Head of caudate nucleus (tissue), 42 donors: ENCODE measurements at regions not wholly inside any gene's neighbourhood (a gene's known extent, or its start where the extent isn't known, plus 50 kb on each side); places are given as distances from the start of the nearest gene placed in this dataset.

ENCODE experiments used
- DNase-seq, 42 donors: peaks; one replicate each; pipeline versions ENCODE4 v3.0.0 to v3.0.0-alpha.2; 2020 to 2021; ENCODE audit warnings: mixed read lengths in 7 of 42
- intact Hi-C: fragments of 100-400 bp; cut with DNase I; formaldehyde crosslinking; loops from one replicate; pipeline ENCODE4 v1.15.0; 2022

DNA sequence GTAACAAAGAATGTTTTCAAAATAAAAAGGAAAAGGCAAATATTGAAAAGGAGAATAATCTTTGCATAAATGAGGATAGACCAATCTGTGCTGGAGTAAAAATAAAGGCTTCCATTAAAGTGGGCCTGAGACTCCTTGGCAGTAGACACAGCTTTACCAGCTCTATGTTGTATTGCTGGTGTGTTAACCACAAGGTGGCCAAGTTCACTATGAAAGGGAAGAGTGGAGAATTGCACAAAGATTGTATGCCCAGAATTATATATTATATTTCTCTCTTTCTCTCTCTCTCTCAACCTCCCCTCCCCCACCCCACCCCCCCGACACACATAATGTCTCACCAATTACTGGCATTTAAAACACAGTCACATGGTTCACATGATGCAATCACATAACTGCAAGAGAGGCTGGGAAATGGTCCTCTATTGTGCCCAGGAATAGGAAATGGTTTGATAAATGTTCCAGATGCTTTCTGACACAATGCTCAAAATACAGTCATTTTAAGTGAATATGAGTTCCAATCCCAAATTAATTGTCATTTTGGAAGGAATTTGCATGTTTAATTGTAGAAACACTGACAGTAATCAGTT is 222.6 kb upstream of the SYT1 start:
- DNase-seq = no peak
- intact Hi-C loops = no loop called here

DNA sequence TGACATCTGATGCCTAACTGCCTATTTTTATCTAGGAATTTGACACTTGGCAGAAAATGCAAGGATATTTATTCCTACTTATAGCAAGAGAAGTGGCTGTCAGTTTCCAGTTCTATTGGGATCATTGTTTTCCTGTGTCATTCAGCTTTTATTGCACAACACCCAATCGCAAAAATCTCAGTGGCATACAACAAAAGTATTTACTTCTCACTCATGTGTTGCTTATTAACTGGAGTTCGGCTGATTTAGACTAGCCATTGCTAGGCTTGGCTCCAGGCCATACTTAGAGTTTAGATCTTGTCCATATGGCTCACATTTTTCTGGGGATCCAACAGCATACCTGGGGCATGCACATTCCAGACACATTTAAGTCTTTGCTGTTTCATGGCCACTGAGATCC is 218.6 kb upstream of the SYT1 start:
- intact Hi-C loops = no loop called here
- DNase-seq = no peak

DNA sequence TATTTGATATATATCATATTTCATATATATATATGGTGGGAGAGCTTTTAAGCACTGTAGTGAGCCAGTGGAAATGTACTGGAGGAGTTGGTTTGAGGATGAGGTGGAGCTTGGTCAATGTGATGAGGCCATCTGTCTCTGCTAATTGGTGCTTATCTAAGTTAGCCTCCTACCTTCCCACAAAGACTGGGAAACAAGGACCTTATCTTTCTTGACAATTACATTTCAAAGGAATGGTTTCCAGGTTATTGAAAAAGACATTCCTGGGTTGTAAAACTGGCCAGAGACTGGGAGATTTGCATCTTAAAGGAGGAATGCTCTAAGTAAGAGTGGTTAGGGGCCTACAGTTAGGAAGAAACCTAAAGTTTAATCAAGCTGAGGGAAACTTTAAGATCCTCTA is 212.8 kb upstream of the SYT1 start:
- DNase-seq = no peak
- intact Hi-C loops = no loop called here

DNA sequence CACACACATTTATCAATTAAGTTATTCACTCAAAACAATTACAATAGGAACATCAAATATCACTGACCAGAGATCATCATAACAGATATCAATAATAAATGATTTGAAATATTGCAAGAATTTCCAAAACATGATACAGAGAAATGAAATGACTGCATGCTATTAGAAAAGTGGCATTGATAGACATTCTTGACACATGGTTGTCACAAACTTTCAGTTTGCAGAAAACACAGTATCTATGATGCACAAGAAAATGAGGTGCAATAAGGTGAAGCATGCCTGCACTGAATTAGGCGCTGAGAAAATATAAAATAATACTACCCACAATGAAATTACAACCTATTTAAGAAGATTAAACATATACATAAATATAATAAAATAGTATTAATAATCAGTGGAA is 198.0 kb upstream of the SYT1 start:
- intact Hi-C loops = no loop called here
- DNase-seq = no peak

- intact Hi-C loops = no loop called here
- DNase-seq = no peak
These were observed 193.3 kb upstream of the SYT1 start for GRCh38 chr12:78671295-78671694.

DNA sequence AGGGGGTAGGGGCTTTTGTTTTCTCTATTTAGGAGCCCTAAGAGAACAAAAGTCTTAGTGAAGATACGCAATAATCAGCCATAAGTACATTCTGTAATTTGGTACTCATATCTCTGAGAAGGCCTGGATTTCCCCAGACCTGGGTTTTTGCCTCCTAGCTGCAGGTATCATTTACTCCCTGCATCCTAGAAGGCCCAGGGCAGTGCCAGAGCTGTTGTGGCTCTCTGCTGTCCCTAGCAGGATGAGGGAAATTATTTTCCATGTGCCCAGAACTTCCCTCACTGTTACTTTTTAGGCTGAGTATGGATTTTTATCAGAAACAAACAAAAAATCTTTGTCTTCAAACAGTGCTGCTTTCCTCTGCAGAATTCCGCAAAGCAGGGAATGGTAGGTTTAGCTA is 192.5 kb upstream of the SYT1 start:
- DNase-seq = no peak
- intact Hi-C loops = no loop called here

GRCh38 chr12:78674311-78675090 is 190.1 kb upstream of the SYT1 start:
- intact Hi-C loops = no loop called here

DNA sequence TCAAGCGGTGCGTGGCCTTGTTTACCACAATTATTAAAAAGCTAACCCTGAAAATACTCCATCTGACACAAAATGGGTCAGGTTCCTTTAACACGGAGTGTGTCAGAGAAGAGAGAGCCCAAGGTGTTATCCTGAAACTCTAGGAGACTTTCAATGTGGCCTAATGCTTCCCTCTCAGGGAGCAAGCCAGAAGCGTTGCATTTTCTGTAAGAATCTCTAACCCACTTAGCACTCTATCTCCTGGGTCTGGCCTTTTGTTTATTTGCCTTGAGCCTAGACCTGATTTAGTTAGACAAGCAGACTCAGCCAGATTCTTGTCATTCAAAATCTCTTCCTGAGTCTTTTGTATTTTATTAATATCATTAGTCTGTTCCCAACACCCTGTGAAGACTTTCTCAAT is 184.0 kb upstream of the SYT1 start:
- no peak for DNase-seq
- intact Hi-C loops = no loop called here

More at GRCh38 chr12:78674311-78675090, 190.1 kb upstream of the SYT1 start:
- no peak for DNase-seq

DNA sequence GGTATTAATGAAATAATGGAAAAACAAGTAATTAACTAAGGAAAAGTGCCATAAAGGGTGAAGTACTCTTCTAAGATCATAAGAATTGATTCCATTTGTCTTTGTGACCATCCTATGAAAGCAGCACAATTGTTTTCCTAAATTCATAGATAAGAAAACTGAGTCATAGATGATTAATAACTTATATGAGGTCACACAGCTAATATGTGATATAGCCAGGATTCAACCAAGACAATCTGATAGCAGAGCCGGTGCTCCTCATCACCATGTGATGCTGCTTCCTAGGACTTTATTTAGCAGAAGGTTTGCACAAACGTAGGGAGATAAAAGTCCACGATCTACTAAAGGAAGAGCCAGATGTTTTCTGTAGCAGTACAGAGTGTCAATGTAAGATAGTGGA is 181.5 kb upstream of the SYT1 start:
- intact Hi-C loops = no loop called here
- DNase-seq = no peak

GRCh38 chr12:78683626-78684025 is 180.9 kb upstream of the SYT1 start:
- no peak for DNase-seq
- intact Hi-C loops = no loop called here

GRCh38 chr12:78684419-78684818 is 180.2 kb upstream of the SYT1 start:
- no peak for DNase-seq
- intact Hi-C loops = no loop called here

DNA sequence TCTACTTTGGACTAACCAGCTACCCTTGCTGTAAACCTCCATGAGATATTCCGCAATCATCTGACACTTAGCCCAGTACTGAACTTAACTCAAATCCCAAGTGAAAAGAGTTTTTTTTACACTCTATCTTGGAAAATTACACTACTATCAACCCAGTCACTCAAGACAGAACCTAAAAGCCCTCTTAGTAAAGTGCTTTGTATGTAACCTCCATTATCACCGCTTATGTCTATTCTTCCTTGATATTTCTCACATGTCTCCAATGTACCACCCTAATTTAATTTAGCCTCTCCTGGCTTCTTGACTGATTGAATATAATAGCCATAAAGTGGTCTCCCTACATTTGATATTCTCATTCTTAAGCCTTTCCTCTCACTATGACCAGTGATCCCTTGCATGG is 168.8 kb upstream of the SYT1 start:
- no peak for DNase-seq
- intact Hi-C loops = no loop called here

DNA sequence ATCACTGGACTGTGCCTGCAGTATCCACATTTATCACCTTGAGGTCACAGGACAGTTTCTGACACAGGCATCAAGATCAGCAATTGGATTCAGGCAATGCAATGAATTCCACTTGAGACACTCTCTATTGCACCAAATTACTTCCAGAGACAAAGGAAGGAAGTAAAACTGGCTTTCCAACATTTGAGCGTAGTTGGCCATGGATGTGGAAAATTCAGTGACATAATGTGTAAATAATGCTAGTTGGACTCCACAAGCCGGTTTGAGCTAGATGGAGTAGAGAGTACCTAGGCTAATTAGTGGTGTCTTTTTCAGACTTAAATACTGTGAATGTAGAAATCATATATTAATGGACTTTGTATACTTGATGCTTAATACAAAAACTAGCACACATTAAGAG is 168.3 kb upstream of the SYT1 start:
- intact Hi-C loops = no loop called here
- DNase-seq = no peak

DNA sequence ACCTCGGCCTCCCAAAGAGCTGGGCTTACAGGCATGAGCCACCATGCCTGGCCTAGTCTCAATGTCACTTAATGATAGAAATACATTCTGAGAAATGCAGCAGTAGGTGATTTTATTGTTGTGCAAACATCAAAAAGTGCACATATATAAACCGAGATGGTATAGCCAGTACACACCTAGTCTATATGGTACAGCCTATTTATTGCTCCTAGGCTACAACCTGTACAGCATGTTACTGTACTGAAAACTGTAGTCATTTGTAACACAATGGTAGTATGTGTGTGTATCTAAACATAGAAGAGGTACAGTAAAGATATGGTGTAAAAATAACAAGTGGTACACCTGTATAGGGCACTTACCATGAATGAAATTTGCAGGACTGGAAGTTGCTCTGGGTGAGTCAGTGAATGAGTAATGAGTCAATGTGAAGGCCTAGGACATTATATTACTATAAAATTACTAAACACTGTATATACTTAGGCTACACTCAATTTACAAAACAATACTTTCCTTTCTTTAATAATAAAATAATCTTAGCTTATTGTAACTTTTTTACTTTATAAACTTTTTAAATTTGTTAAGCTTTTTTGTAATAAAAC is 166.7 kb upstream of the SYT1 start:
- DNase-seq = no peak
- intact Hi-C loops = no loop called here

DNA sequence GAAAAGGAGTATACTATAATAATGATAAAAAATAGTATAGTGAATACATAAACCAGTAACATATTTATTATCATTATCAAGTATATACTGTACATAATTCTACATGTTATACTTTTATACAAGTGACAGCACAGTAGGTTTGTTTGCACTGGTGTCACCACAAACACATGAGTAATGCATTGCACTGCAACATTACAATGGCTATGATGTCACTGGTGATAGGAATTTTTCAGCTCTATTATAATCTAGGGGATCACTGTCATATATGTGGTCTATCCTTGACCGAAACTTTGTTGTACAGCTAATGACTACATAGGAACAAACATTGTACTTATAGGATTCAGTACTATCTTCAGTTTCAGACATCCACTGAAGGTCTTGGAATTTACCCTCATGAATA is 165.8 kb upstream of the SYT1 start:
- intact Hi-C loops = no loop called here
- no peak for DNase-seq

- DNase-seq = no peak
- intact Hi-C loops = no loop called here
These were observed 164.0 kb upstream of the SYT1 start for GRCh38 chr12:78700565-78700964.

DNA sequence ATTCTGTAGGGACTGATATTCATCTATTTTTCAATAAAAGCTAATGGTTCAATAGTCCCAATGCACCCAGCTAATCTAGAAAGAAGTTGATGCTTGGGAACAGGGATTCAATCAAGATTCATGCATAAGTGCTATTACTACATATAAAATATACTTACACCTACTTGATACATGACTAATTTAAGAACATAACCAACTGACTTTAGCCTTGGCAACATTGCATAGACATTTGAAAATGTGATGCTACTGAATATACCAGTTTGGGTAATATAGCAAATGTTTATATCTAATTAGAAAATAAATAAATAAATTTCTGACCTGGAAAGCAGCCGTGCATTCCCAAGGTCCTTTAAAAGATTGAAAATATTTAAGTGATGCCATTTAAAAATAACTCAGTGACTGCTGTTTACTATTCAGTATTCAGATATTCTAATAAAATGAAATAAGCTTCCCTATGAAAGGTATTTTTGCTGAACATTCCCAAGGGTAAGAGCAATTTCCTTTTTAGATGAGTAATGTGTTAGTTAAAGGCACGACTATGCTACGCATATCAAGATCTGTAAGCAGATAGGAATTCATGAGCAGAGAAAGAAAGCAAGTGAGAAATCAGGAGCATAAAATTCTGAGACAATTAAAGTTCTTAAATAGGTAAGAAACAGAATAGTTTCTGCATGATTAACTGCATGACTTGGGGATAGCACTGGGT is 160.6 kb upstream of the SYT1 start:
- DNase-seq = no peak
- intact Hi-C loops = no loop called here

- intact Hi-C loops = no loop called here
These were observed 152.6 kb upstream of the SYT1 start for GRCh38 chr12:78711954-78712353.

DNA sequence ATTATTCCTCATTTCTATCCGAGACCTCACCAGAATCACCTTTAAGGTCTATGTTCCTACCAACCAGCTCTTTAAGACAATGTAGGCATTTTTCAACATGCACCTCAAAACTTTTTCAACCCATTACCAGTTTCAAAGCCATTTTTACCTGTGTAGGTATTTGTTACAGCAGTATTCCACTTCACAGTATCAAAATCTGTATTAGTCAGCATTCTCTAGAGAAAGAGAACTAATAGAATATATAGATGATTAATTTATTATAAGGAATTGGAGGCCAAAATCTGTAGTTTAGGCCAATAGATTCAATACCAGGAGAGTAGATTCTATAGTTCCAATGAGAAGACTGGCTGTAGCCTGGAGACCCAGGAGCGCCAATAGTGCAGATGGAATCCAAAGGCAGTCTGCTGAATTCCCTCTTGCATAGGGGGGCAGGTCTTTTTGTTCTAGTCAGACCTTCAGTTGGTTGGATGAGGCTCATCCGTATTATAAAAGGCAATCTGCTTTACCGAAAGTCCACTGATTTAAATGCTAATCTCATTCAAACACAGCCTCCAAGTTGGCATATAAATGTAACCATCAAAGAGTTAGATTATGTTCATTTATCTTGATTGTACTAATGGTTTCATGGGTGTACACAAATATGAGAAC is 151.6 kb upstream of the SYT1 start:
- no peak for DNase-seq
- intact Hi-C loops = no loop called here

More at GRCh38 chr12:78711954-78712353, 152.6 kb upstream of the SYT1 start:
- DNase-seq = no peak

GRCh38 chr12:78719721-78720120 is 144.9 kb upstream of the SYT1 start:
- DNase-seq = no peak
- intact Hi-C loops = no loop called here
